GM10266 (cell line): ENCODE measurements at regions not wholly inside any gene's neighbourhood (a gene's known extent, or its start where the extent isn't known, plus 50 kb on each side); places are given as distances from the start of the nearest gene placed in this dataset.

Experiments
- DNase-seq: peaks from one replicate; pipeline ENCODE4 v3.0.0; 2012; ENCODE audit errors: extremely low spot score
- CTCF ChIP-seq: IDR thresholded peaks from 2 replicates; pipeline ENCODE4 v1.5.1; 2012; ENCODE audit warnings: mild to moderate bottlenecking, low read depth; ENCODE audit not compliant: control insufficient read depth, insufficient read depth; ENCODE audit errors: missing control alignments

- DNase-seq = no peak
- no peak for TF ChIP-seq CTCF
These were observed 69.5 kb upstream of the CLDN14 start for GRCh38 chr21:36549470-36549869.

GRCh38 chr21:36550761-36551160 lies 70.8 kb upstream of the CLDN14 start:
- no peak for DNase-seq
- no peak for TF ChIP-seq CTCF

GRCh38 chr21:36551321-36551720 lies 71.4 kb upstream of the CLDN14 start:
- DNase-seq = no peak
- no peak for TF ChIP-seq CTCF

GRCh38 chr21:36551731-36552433 lies 72.0 kb upstream of the CLDN14 start:
- no peak for TF ChIP-seq CTCF
- no peak for DNase-seq

GRCh38 chr21:36552434-36552785 lies 72.5 kb upstream of the CLDN14 start:
- no peak for TF ChIP-seq CTCF
- no peak for DNase-seq

- no peak for TF ChIP-seq CTCF
- DNase-seq = no peak
These were observed 73.5 kb upstream of the CLDN14 start for GRCh38 chr21:36553406-36553805.

- TF ChIP-seq CTCF = no peak
- no peak for DNase-seq
These were observed 74.7 kb upstream of the CLDN14 start for GRCh38 chr21:36554411-36555157.
